PC-3 (cell line): ENCODE measurements at regions not wholly inside any gene's neighbourhood (a gene's known extent, or its start where the extent isn't known, plus 50 kb on each side); places are given as distances from the start of the nearest gene placed in this dataset.

Source experiments
- CTCF ChIP-seq: fragments of 300-600 bp; sonication (generic); conservative IDR thresholded peaks from 2 replicates; pipeline ENCODE4 v1.5.1; 2017; ENCODE audit warnings: antibody characterized with exemption, low read depth, mild to moderate bottlenecking, low read length
- EZH2 ChIP-seq: fragments of 300-600 bp; sonication (generic); IDR thresholded peaks from one replicate; pipeline ENCODE4 v1.6.1; 2017; ENCODE audit warnings: antibody characterized with exemption, mild to moderate bottlenecking, low read length; ENCODE audit not compliant: unreplicated experiment
- EZH2phosphoT487 ChIP-seq: fragments of 300-600 bp; sonication (generic); IDR thresholded peaks from 2 replicates; pipeline ENCODE4 v1.6.1; 2018; ENCODE audit warnings: mild to moderate bottlenecking, antibody characterized with exemption, low read length, borderline replicate concordance

GRCh38 chr13:75945841-75946482 lies 309.8 kb downstream of the LMO7 start:
- TF ChIP-seq CTCF (no peak), EZH2 (no peak), EZH2phosphoT487 (no peak)
